ENCODE measurements at regions not wholly inside any gene's neighbourhood (a gene's known extent, or its start where the extent isn't known, plus 50 kb on each side); places are given as distances from the start of the nearest gene placed in this dataset.
"Not testable (repeated sequence)": the region's sequence is repeated elsewhere in the genome, so short reads cannot be mapped to it uniquely, and the experiment has no call there.

GRCh38 chr5:154702477-154702876 is 52.7 kb upstream of the LARP1 start:
- ATAC-seq: no peak

GRCh38 chr5:154701725-154702124 is 53.5 kb upstream of the LARP1 start:
- not testable (repeated sequence) for ATAC-seq

GRCh38 chr5:154701181-154701580 is 54.0 kb upstream of the LARP1 start:
- ATAC-seq: no peak

GRCh38 chr5:154700289-154700928 is 54.8 kb upstream of the LARP1 start:
- not testable (repeated sequence) for ATAC-seq

- no peak for ATAC-seq
Observed at GRCh38 chr5:154698763-154699162, 56.4 kb upstream of the LARP1 start.

- no peak for ATAC-seq
Observed at GRCh38 chr5:154697371-154697770, 57.8 kb upstream of the LARP1 start.

GRCh38 chr5:154696891-154697290 is 58.3 kb upstream of the LARP1 start:
- no peak for ATAC-seq

GRCh38 chr5:154694159-154694558 is 61.0 kb upstream of the LARP1 start:
- ATAC-seq: no peak

- no peak for ATAC-seq
Observed at GRCh38 chr5:154690488-154690887, 64.7 kb upstream of the LARP1 start.

- no peak for ATAC-seq
Observed at GRCh38 chr5:154686490-154686889, 68.7 kb upstream of the LARP1 start.

- no peak for ATAC-seq
Observed at GRCh38 chr5:154683101-154683880, 71.9 kb upstream of the LARP1 start.

GRCh38 chr5:154679501-154679900 is 75.7 kb upstream of the LARP1 start:
- no peak for ATAC-seq

- ATAC-seq: peak; percentile 48
Observed at GRCh38 chr5:154677921-154678320, 77.3 kb upstream of the LARP1 start.

GRCh38 chr5:154676508-154676907 is 78.7 kb upstream of the LARP1 start:
- no peak for ATAC-seq

GRCh38 chr5:154674029-154674428 is 81.1 kb upstream of the LARP1 start:
- ATAC-seq: no peak

GRCh38 chr5:154673506-154673905 is 81.7 kb upstream of the LARP1 start:
- ATAC-seq: no peak

GRCh38 chr5:154669913-154670312 is 85.3 kb upstream of the LARP1 start:
- ATAC-seq: not testable (repeated sequence)

- ATAC-seq: no peak
Observed at GRCh38 chr5:154669402-154669801, 85.8 kb upstream of the LARP1 start.

GRCh38 chr5:154664869-154665268 is 90.3 kb upstream of the LARP1 start:
- ATAC-seq: no peak

GRCh38 chr5:154663424-154663823 is 91.8 kb upstream of the LARP1 start:
- ATAC-seq: no peak

GRCh38 chr5:154654486-154655371 is 100.4 kb upstream of the LARP1 start:
- no peak for ATAC-seq

GRCh38 chr5:154653764-154654485 is 101.3 kb upstream of the LARP1 start:
- ATAC-seq: peak; percentile 17

- no peak for ATAC-seq
Observed at GRCh38 chr5:154653418-154653763, 101.8 kb upstream of the LARP1 start.
